ENCODE measurements at regions not wholly inside any gene's neighbourhood (a gene's known extent, or its start where the extent isn't known, plus 50 kb on each side); places are given as distances from the start of the nearest gene placed in this dataset.

GRCh38 chr6:37748118-37748517 lies 50.4 kb upstream of the MDGA1 start:
- FAIRE-seq (no peak), ATAC-seq (no peak), DNase-seq (ENCODE audit: low read depth in 1 of 2, low spot score in 1 of 2) (no peak)
- no peaks in the 10 kb centered on the region for H3K9me3 ChIP-seq
- TF ChIP-seq SREBF2 (IDR thresholded peaks at IDR 0.05) = no peak
- TF ChIP-seq FOXS1 (CRISPR knock-in tag; IDR thresholded peaks at IDR 0.05) = no peak
- no peak for TF ChIP-seq PBX3 (IDR thresholded peaks at IDR 0.05)
- no peak for TF ChIP-seq NR3C1 (IDR thresholded peaks at IDR 0.05)
- TF ChIP-seq ZC3H11A (IDR thresholded peaks at IDR 0.05) = no peak
- ChIA-PET CTCF (interaction anchor here (1.1 kb wide), 1 partner anchor 746 kb away, joined by 3 read pairs; no protein-coding TSS in a partner anchor), POLR2A (no interaction called here)
- H3K4me3 ChIP-seq = no peak overlapping the region
- 82% methylated on average over 7 of the region's 7 CpGs for WGBS (ENCODE audit: missing lambda C conversion rate)
- no peaks in the 10 kb centered on the region for H3K4me1 ChIP-seq
- H3K27ac ChIP-seq = no peak overlapping the region
- H3K4me2 ChIP-seq = no peak overlapping the region

All from A549 (cell line).